GM04504 (cell line): ENCODE measurements at regions not wholly inside any gene's neighbourhood (a gene's known extent, or its start where the extent isn't known, plus 50 kb on each side); places are given as distances from the start of the nearest gene placed in this dataset.

Experiments
- DNase-seq: peaks from one replicate; pipeline ENCODE4 v3.0.0-alpha.2; 2012; ENCODE audit warnings: low read depth

DNA sequence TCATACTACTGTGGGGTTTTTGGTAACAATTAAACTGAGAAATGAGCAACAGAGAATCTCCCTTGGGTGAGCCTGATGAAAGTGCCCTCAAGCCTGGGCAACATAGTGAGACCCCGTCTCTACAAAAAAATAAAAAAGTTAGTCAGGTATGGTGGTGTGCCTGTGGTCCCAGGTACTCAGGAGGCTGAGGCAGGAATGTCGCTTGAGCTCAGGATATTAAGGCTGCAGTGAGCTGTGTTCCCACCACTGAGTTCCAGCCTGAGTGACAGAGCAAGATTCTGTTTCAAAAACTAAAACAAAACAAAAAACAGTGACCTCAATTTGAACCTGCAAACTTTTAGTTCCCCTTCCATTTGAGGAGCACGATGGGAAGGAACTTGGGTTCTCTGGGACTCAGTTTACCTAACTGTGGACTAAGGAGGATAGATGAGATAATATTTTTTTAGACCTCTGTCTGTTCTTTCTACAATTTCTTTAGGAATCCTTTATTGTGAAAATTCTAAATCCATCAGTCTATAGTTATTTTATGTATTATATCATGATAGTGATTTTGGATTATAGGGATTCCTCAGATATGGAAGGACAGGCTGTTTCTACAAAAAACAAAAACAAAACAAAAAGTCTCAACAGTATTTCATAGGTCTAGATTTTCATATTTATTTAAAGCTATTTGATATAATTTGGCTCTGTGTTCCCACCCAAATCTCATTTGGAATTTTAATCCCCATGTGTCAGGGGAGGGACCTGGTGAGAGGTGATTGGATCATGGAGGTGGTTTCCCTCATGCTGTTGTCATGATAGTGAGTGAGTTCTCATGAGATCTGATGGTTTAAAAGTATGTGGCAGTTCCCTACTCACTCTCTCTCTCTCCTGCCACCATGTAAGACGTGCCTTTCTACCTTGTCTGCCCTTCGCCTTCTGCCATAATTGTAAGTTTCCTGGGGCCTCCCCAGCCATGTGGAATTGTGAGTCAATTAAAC lies 178.6 kb downstream of the MYCN start:
- DNase-seq = no peak

DNA sequence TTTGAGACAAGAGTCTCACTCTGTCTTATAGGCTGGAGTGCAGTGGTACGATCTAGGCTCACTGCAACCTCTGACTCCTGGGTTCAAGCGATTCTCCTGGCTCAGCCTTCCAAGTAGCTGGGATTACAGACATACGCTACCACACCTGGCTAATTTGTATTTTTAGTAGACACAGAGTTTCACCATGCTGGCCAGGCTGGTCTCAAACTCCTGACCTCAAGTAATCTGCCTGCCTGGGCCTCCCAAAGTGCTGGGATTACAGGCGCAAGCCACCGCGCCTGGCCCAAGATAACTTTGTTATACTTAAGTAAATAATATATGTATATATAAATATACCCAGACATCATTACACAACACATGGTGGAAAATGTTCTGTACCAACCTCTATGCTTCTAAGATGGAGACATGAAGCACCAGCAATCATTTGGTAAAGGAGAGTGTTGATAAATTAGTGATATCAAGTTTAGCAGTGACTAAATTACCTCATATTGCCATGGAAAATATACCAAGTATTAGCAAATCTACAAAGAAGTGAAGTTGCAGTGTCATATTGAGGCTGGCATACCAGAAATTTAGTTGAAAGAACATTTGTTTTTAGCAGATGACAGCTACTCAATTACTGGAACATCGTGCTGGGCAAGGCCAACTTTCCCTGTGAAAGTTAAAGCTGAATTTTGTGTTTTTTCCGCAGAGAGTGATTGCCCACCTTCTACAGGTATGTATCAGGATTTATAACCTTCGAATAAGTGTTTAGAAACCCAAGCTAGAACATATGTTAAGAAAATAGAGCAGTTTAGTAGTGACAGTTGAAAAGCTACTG lies 177.7 kb downstream of the MYCN start:
- DNase-seq = no peak

DNA sequence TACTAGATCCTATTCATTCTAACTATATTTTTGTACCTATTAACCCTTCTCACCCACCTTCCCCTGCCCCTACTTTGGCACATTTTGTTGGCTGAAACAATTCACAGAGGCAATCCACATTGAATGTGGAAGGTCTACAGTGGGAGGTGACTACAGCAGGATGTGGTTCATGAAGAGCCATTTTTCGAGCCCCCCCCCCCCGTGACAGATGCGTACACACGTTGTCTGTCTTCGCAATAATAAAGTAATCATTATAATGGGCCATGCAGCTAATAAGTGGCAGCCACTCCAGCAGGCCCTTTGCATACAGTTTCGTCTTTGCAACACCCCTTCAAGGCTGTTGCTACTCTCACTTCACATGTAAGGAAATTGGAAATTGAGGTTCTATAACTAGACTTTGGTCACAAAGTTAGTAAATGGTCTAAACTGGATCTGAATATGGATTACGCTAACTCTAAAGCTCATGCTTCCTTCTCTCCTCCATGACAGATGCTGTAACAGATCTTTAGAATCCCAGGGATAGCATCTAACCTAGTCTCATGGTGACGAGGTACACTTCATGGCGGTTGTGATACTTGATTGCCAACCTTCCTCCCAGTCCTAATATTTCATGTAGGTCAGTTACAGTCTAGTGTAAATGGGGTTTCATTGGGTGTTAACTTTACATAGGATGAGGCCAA lies 176.8 kb downstream of the MYCN start:
- no peak for DNase-seq

DNA sequence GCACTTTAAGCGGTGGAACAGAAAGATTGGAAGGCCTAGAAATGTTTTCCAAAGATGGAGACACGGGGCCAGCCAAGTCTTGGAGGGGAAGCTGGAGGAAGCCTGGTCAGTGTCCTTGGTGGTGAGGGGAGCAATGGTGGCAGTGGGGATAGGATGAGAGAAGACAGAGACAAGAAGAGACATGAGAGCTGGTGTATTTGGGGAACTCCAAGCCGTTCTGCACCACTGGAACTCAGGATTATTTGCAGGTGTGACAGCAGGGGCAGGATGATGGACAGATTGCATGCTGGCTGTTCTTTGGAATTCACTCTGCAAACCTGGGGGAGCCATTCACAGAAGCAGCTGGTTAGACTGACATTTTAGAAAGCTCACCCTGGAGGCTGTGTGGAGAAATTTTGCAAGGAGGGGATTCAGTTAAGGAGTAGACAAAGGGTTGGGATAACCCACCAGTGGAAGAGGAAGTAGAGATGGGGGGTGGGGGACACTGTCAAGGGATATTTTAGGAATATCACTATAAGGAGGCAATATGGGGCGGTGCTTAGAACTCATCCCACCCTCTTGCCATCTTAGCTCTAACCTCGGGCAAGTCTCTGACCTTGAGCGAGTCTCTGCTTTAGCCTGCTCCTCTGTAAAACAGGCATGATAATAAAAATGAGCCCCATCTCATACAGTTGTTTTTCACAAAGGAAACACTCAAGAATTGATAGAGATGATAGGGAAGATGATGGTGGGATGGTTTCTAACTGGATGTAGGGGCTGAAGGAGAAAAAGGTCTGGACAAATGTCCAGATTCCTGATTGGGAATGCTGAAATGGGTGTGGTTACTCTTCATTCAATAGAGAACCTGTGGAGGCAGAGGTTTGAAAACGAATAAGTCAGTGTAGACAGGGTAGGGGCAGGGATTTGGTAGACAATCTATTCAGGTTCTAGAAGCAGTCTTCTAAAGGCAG lies 175.8 kb downstream of the MYCN start:
- DNase-seq = no peak

DNA sequence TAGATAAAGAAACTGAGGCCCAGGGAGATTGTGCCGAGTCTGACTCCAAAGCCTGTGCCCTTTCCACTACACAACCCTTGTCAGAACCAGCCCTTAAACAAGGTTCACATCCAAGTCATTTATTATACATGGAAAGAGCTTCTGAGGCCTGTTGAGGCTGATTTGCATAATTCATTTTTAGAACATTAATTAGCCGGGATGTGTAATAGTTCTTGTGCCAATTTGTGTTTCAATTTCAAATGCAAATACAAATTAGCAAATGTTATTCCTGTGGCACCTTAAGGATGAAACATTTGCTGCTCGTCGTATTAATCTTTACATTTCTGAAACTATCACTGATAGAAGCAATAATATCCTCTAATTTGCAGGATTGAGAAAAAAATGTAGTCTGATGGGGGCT lies 174.9 kb downstream of the MYCN start:
- no peak for DNase-seq

DNA sequence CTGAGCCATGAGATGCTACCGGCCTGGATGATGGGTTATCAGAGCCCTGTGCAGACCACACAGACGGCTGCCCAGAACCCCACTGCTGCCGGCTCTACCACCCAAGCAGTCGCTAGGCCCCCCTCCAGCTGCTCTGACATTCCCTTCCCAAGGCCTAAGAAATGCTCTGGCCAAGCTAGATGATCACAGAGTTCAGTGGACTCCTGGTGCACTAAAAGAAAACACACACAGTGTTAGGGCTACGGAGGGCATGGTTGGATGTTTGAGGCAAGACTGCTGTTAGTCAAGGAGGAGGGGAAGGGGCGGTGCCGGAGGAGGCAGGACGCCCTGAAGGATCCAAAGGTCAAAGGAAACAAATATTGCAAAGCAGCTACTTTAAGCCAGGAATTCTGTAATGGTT lies 174.5 kb downstream of the MYCN start:
- DNase-seq = no peak

DNA sequence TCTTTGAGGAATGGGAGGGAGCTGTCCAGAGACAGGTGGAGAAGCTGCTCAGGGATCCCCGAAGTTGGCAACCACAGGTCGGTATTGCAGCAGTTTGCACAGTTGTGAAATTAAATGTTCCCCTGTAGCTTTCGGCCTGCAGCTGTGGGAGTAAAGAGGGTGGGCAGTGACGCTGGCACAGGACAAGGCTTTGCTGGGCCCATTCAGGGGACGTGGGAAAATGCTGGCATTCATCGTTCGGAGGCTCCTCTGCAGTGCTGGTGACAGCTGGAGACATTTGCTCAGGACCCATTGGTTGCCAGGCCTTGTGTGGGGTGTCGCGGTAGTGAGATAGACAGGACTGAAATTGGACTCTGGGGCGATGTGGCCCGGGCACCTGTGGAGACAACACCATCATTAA lies 173.7 kb downstream of the MYCN start:
- DNase-seq = no peak

DNA sequence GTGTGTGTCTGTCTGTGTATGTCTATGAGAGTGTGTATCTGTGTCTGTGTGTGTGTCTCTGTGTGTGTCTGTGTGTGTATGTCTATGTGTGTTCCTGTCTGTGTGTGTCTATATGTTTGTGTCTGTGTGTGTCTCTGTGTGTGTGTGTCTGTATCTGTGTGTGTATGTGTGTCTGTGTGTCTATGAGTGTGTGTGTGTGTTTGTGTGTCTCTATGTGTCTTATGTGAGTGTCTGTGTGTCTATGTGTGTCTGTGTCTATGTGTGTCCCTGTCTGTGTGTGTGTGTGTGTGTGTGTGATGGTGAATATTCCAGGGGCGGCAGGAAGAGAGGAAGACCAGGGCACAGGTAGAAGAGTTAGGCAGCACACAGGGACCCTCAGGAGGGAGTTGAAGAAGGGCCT lies 173.2 kb downstream of the MYCN start:
- DNase-seq = no peak

DNA sequence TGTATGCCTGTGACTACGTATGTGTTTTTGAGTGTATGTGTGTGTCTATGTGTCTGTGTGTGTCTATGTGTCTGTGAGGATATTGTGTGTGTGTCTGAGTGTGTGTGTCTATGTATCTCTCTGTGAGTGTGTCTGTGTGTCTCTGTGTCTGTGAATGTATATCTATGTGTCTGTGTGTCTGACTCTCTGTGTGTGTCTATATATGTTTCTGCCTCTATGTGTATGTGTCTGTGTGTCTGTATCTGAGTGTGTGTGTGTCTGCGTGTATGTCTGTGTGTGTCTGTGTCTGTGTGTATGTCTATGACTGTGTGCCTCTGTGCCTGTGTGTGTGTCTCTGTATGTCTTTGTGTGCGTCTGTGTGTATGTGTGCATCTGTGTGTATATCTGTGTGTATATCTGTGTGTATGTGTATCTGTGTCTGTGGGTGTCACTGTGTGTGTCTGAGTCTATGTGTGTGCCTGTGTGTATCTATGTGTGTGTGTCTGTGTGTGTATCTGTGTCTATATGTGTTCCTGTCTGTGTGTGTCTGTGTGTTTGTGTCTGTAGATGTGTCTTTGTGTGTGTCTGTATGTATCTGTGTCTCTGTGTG lies 172.7 kb downstream of the MYCN start:
- no peak for DNase-seq

DNA sequence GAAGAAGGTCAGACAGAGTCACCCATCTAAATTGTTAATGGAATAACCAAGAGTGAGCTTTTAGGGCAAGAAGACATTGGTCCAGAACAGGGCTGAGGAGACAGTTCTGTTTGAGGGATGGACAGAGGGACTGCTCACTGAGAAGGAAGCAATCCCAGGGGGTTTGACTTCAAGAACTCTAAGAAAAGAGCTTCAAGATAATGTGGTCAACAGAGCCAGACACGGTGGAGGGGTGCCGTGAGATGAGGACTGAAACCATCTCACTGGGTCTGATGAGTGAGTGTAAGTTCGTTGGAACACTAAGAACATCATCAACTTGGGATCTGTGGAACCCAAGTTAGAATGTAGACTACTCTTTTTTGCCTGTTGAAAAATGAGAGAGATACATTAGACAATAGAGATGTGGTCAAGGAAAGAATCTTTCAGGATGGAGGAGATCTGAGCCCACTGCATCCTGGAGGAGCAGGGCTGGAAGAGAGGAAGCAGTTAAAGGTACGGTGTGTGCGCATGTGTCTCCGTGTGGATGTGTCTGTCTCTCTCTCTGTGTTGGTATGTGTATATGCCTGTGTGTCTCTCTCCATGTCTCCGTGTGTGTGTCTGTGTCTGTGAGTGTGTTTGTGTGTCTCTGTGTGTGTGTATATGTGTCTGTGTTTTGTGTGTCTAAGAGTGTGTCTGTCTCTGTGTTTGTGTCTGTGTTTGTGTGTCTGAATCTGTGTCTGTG lies 172.1 kb downstream of the MYCN start:
- DNase-seq = no peak

DNA sequence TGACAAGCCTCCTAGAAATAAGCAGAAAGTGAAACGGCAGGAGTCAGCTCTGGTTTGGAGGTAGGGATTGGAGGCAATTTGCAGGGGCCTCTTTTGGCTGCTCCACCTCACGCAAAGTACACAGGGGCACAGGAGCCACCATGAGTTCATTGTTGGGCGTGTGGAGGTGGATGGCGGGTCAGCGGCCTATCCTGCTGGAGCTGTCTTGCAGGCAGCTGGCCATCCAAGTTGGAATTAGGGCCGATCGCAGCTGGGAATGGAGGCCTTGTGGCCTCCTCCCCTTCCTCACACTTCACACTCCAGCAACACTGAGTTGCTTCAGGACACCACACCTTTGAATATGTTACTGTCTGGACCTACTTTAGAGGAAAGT lies 171.5 kb downstream of the MYCN start:
- DNase-seq = no peak

DNA sequence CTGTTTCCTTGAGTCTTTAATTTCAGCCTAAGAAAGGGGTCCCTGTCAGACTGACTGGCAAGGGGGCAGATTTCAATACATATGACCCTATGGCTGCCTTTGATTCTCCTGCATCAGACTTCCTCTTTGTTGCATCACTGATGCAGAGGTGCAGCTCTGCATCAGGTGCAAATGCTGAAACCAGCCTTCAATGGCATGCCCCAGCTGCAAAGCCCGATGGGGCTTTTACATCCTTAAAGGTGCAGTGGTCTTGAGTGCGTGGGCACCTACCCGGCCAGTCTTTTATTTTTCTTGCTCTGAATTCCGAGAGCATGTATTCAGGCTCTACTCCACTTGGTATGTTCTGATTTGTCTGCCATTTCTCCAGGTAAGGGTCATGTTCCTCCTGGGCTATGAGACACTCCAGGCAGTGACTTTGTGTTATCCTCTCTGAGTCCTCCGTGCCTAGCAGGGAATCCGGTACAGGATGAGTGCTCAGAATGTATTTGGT lies 169.5 kb downstream of the MYCN start:
- DNase-seq = no peak

DNA sequence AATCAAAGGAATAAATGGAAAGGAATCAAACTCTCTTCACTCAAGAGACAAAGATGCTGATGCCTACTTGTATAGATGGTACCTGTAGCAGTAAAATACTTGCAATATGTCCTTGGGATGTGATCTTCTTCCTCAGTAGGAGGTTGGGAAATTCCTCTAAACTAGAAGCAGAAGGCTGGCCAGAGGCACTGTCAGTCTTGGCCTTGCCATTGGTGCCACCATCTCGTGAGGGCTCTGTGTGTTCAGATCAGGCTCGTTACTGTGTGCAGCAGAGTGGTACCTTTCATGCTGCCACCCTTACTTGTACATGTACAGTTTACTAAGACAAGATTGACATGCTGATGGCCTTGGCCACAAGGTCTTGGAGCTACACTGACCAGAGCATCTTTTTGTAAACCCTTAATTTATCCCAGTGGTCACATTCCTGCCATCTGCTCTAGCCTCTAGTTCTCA lies 169.0 kb downstream of the MYCN start:
- DNase-seq = no peak

DNA sequence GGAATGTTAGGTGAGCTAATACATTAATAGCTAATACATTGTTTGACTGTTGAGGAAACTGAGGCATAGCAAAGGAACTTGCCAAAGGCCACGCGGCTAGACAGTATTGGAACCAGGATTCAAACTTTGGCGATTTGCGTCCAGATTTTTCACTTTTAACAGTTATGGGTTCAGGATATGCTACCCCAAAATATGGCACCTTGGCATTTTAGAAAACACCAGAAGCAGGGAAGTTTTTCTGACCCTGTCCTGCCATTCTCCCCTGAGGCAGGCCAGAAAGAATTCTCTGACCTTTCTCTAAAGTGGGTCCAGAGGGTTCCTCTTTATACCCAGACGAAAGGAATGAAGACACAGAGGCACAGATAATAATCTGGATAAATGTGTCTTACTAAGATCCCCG lies 166.9 kb downstream of the MYCN start:
- no peak for DNase-seq

DNA sequence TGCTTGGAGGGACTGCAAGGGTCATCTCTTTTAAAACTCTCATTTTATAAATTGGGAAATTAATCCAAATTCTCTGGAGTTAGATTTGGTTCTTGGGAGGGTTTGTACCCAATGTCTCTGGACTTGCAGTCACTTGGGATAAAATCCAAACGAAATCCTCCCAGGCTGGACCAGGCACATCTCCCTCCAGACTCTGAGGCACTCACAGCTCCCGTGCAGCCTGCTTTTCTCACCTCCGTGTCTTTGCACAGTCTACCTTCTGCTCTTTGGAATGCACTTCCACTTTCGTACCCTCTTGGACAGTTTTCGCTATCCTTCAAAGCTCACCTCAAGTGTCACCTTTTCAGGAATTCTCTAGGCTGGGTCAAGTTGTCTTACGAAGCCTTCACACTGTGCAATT lies 166.3 kb downstream of the MYCN start:
- no peak for DNase-seq

DNA sequence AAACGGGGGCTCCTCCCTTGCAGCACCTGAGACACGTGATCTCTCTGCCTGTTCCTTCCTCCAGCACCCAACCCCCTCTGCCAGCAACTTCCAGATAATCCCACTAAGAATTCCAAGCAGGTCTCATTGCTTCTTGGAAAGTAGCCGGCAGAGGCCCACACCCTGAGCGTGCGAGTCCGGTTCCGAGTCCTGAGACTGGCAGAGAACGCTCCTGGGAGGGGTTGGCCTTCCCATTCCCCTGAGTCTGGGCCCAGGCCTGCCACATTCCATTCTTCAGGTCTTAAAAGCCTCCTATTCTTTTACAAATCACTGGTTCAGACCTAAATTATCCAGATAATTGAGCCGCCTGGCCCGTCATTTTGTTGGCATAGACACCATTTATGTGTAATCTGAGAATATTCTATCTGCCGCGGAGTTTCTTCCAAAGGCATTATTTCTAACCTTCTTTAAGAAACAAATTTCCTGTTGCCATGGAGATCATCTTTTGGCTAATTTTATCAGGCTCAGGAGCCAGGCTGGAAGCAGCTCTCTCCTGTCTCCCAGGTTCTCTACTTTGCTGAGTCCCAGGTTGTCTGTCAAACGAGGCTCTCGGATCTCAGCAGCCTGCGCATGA lies 165.4 kb downstream of the MYCN start:
- DNase-seq = no peak

DNA sequence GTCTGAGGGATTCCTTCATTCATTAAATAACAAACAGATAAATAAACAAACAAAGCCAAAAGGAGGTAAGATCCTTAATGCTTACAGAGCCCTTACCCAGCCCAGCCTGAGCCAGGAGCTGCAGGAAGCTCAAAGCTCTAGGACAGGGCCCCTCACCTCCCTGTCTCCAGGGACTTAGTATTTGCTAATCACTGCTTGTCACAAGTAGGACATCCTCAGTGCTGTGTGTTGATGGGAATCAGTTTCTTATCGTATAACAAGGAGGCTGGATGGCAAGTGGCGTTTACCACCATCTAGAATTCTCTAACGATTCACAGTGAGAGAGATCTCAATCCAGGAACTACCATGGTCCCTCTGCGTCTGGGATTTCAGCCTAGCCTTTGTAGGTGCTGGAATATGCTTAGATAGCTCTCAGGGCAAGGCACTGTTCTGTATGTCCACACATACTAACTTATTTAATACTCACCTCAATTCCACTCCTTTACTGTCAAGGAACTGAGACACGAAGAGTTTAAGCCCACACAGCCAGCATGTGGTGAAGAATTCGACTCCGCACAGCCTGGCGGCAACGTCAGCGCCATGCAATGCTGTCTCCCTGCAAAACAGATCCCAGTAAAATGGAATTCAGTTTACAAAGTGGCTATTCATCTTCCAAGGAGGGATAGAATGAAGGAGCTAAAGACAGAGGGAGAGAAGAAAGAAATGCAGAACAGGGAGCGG lies 164.8 kb downstream of the MYCN start:
- DNase-seq = no peak

DNA sequence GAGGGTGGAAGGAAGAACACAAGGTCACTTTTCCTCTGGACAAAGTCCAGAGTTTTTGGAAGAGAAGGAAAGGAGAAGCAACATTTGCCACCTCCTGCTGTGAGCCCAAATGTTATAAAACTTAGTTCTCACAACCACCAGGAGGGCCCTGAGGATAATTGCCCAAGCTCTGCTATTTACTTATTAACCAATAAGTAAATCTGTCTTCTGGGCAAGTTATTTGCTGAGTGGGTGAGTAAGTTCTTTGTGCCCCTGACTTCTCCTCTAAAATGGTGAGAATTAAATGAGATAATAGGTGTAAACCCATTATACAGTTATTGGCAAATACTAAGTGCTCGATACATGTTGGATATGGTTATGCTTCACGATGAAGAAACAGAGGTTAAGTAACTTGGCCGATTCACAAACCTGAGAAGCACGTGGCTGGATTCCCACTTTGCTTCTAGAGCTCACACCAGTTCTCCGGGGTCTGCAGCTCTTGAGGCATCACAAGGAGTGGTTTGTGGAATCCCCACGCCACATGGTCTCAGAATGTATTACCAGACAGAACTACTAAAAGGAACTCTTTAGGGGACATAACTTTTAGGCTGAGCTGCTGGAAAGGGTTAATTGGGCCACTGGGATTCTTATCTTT lies 164.1 kb downstream of the MYCN start:
- DNase-seq = no peak
